HCT116 (cell line): ENCODE measurements at regions not wholly inside any gene's neighbourhood (a gene's known extent, or its start where the extent isn't known, plus 50 kb on each side); places are given as distances from the start of the nearest gene placed in this dataset.

ENCODE experiments used
- ATAC-seq: fragments of 200-7000 bp; cut with Tn5 transposase; 2 replicates; pipeline ENCODE4 v1.9.1; 2020; ENCODE audit warnings: mild to moderate bottlenecking, moderate library complexity
- BruUV-seq: library from RNA; stranded (reverse); fragments of 400-500 nt; replicated peaks from 2 replicates; lab custom pipeline; 2021; lab: Mats Ljungman, UMichigan
- CTCF ChIA-PET: fragments of 300-600 bp; sonication (Branson Sonifier 250); formaldehyde crosslinking; loops from one replicate; lab custom pipeline; 2021; ENCODE audit warnings: antibody characterized with exemption; lab: Charles Lee
- POLR2A ChIA-PET: fragments of 300-600, 350-600 bp; sonication (Branson Sonifier 250); formaldehyde crosslinking; loops from one replicate; lab custom pipeline; 2021; ENCODE audit warnings: antibody characterized with exemption; lab: Charles Lee
- RAD21 ChIA-PET, 2 experiments: fragments of 300-600 bp; sonication (Branson Sonifier 250); formaldehyde crosslinking; loops; one replicate each; lab custom pipeline; 2023; ENCODE audit warnings: low total read pairs in 2 of 2; ENCODE audit not compliant: uncharacterized antibody in 2 of 2, unreplicated experiment in 2 of 2, low non-redundant PET in 1 of 2; lab: Charles Lee
- DNase-seq: peaks from one replicate; pipeline ENCODE4 v3.0.0-alpha.2; 2010; ENCODE audit warnings: low read depth, low spot score
- H2AFZ ChIP-seq: fragments of 200-600 bp; shearing (Covaris generic), sonication (generic); 2 replicates; pipeline ENCODE4 v1.6.1; 2017; ENCODE audit warnings: low read depth, mixed run types, mixed read lengths, antibody characterized with exemption, low read length; ENCODE audit not compliant: poor library complexity, severe bottlenecking
- H3K27ac ChIP-seq: 2 replicates; pipeline ENCODE4 v1.5.1; 2012; ENCODE audit warnings: low read depth, low read length
- H3K27me3 ChIP-seq: fragments of 200-600 bp; sonication (generic); 2 replicates; pipeline ENCODE4 v1.6.1; 2016; ENCODE audit warnings: mixed run types, low read length, mixed read lengths; ENCODE audit not compliant: insufficient read depth
- H3K36me3 ChIP-seq, 2 experiments: fragments of 200-500 bp in 1 of 2; fragments of 200-600 bp in 1 of 2; sonication (Bioruptor generic) in 1 of 2; sonication (generic) in 1 of 2; 2 replicates each; pipeline versions ENCODE4 v1.5.1 to v1.6.1; 2014 to 2016; ENCODE audit warnings: low read length in 2 of 2, inconsistent platforms in 1 of 2, mixed read lengths in 1 of 2, mixed run types in 1 of 2; ENCODE audit not compliant: insufficient read depth in 2 of 2, control insufficient read depth in 1 of 2
- H3K4me1 ChIP-seq, 2 experiments: fragments of 200-600 bp in 1 of 2; sonication (generic) in 1 of 2; 2 replicates each; pipeline versions ENCODE4 v1.5.1 to v1.6.1; 2012 to 2017; ENCODE audit warnings: low read length in 2 of 2, inconsistent platforms in 1 of 2, mild to moderate bottlenecking in 1 of 2, mixed read lengths in 1 of 2, mixed run types in 1 of 2, moderate library complexity in 1 of 2; ENCODE audit not compliant: insufficient read depth in 2 of 2, control insufficient read depth in 1 of 2
- H3K4me2 ChIP-seq: fragments of 200-600 bp; sonication (generic); 2 replicates; pipeline ENCODE4 v1.6.1; 2017; ENCODE audit warnings: mixed run types, low read length, mixed read lengths
- H3K4me3 ChIP-seq, 2 experiments: fragments of 200-600 bp in 1 of 2; sonication (generic) in 1 of 2; replicated peaks in 1 of 2; 2 replicates each; pipeline ENCODE4 v1.5.1; 2011 to 2016; ENCODE audit warnings: low read length in 2 of 2, control low read depth in 1 of 2, low read depth in 1 of 2, mild to moderate bottlenecking in 1 of 2, mixed read lengths in 1 of 2, mixed run types in 1 of 2
- H3K79me2 ChIP-seq: fragments of 200-600 bp; sonication (generic); 2 replicates; pipeline ENCODE4 v1.6.1; 2017; ENCODE audit warnings: mild to moderate bottlenecking, mixed run types, low read length, moderate library complexity, mixed read lengths; ENCODE audit not compliant: insufficient read depth
- H3K9ac ChIP-seq: fragments of 200-600 bp; sonication (generic); 2 replicates; pipeline ENCODE4 v1.6.1; 2016; ENCODE audit warnings: low read length, mixed read lengths
- H3K9me2 ChIP-seq: fragments of 200-600 bp; sonication (generic), shearing (Covaris generic); 2 replicates; pipeline ENCODE4 v1.6.1; 2017; ENCODE audit warnings: mixed run types, mild to moderate bottlenecking, moderate library complexity; ENCODE audit not compliant: insufficient read depth
- H3K9me3 ChIP-seq, 2 experiments: fragments of 200-500 bp in 1 of 2; fragments of 200-600 bp in 1 of 2; sonication (Bioruptor generic) in 1 of 2; sonication (generic) in 1 of 2; 2 replicates each; pipeline ENCODE4 v1.6.1; 2014 to 2017; ENCODE audit warnings: low read length in 2 of 2, mixed read lengths in 2 of 2, inconsistent platforms in 1 of 2, low read depth in 1 of 2, mild to moderate bottlenecking in 1 of 2, mixed run types in 1 of 2, moderate library complexity in 1 of 2; ENCODE audit not compliant: control insufficient read depth in 1 of 2, insufficient read depth in 1 of 2
- H4K20me1 ChIP-seq: fragments of 200-600 bp; sonication (generic), shearing (Covaris generic); 2 replicates; pipeline ENCODE4 v1.6.1; 2017; ENCODE audit warnings: mixed run types, mild to moderate bottlenecking, moderate library complexity; ENCODE audit not compliant: insufficient read depth
- ATF3 ChIP-seq: IDR thresholded peaks from 2 replicates; pipeline ENCODE4 v1.6.1; 2012
- CBX3 ChIP-seq: IDR thresholded peaks from 2 replicates; pipeline ENCODE4 v1.6.1; 2012; ENCODE audit warnings: low read depth
- CEBPB ChIP-seq: IDR thresholded peaks from 2 replicates; pipeline ENCODE4 v1.6.1; 2012; ENCODE audit warnings: low read depth
- ELF1 ChIP-seq: IDR thresholded peaks from 2 replicates; pipeline ENCODE4 v1.6.1; 2012; ENCODE audit warnings: low read depth, borderline replicate concordance
- MAX ChIP-seq: IDR thresholded peaks from 2 replicates; pipeline ENCODE4 v1.6.1; 2012
- POLR2AphosphoS5 ChIP-seq: IDR thresholded peaks from 2 replicates; pipeline ENCODE4 v1.6.1; 2011; ENCODE audit warnings: mild to moderate bottlenecking, low read depth, low read length, moderate library complexity
- RAD21 ChIP-seq: IDR thresholded peaks from 2 replicates; pipeline ENCODE4 v1.6.1; 2012; ENCODE audit warnings: low read depth, mild to moderate bottlenecking
- SP1 ChIP-seq: IDR thresholded peaks from 2 replicates; pipeline ENCODE4 v1.6.1; 2012; ENCODE audit warnings: low read depth
- SRF ChIP-seq: IDR thresholded peaks from 2 replicates; pipeline ENCODE4 v1.6.1; 2012; ENCODE audit warnings: low read depth
- TCF7L2 ChIP-seq: IDR thresholded peaks from 2 replicates; pipeline ENCODE4 v1.7.0; 2011; ENCODE audit warnings: borderline replicate concordance, inconsistent platforms; ENCODE audit not compliant: insufficient read depth, insufficient read length; ENCODE audit errors: extremely low read depth
- YY1 ChIP-seq: IDR thresholded peaks from 2 replicates; pipeline ENCODE4 v1.6.1; 2011; ENCODE audit warnings: low read length, low read depth, moderate library complexity, mild to moderate bottlenecking; ENCODE audit not compliant: insufficient replicate concordance; ENCODE audit errors: extremely low read depth
- ZNF274 ChIP-seq: fragments of 200-500 bp; sonication (Bioruptor generic); IDR thresholded peaks from 2 replicates; pipeline ENCODE4 v1.6.1; 2014; ENCODE audit warnings: mild to moderate bottlenecking, low read depth, low read length, inconsistent platforms
- intact Hi-C: fragments of 100-400 bp; cut with micrococcal nuclease; formaldehyde crosslinking; loops from 2 replicates; pipeline ENCODE4 v1.10.0; 2022

DNA sequence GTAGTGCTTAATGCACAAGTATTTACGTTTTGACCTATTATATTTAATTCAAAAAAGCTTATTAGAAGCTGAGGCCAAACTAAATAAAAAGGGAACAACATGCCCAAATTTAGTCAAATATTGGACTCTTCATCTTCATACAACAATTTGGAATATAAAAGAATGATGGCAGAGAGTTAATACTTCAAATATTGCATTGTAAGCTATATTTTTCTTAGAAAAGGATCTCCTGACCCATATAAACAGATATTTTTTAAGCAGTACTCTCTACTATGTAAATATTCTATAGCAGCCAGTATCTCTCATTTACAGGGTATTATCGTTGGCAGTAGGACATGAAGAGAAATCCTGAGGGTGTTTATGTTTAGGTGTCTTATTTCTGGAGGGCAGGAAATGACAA, 531.2 kb downstream of the NYAP2 start:
- POLR2A ChIA-PET, result no interaction called here
- H3K9me3 ChIP-seq, result no peaks in the 10 kb centered on the region
- no peak overlapping the region for H3K9ac ChIP-seq
- H4K20me1 ChIP-seq, result no peaks in the 10 kb centered on the region
- no peak overlapping the region for H3K4me2 ChIP-seq
- intact Hi-C loops, result no loop called here
- peaks cover 0 to 4% of the 10 kb centered on the region in 2 experiments; a peak in 1 of 4 replicates for H3K4me1 ChIP-seq
- no peak overlapping the region for H3K27ac ChIP-seq
- BruUV-seq, result no TSS peak
- no peak overlapping the region for H3K4me3 ChIP-seq
- DNase-seq (no peak), ATAC-seq (no peak)
- H3K27me3 ChIP-seq, result no peaks in the 10 kb centered on the region
- TF ChIP-seq POLR2AphosphoS5 (no peak), CBX3 (no peak), MAX (no peak), ATF3 (no peak), SRF (no peak), SP1 (no peak), CEBPB (no peak), RAD21 (no peak), YY1 (no peak), ELF1 (no peak), ZNF274 (no peak), TCF7L2 (no peak)
- H3K79me2 ChIP-seq, result no peaks in the 10 kb centered on the region
- H3K9me2 ChIP-seq, result no peaks in the 10 kb centered on the region
- RAD21 ChIA-PET, result no interaction called here
- no peaks in the 10 kb centered on the region for H3K36me3 ChIP-seq
- no peak overlapping the region for H2AFZ ChIP-seq
- CTCF ChIA-PET, result no interaction called here
